ENCODE measurements at regions not wholly inside any gene's neighbourhood (a gene's known extent, or its start where the extent isn't known, plus 50 kb on each side); places are given as distances from the start of the nearest gene placed in this dataset.

DNA sequence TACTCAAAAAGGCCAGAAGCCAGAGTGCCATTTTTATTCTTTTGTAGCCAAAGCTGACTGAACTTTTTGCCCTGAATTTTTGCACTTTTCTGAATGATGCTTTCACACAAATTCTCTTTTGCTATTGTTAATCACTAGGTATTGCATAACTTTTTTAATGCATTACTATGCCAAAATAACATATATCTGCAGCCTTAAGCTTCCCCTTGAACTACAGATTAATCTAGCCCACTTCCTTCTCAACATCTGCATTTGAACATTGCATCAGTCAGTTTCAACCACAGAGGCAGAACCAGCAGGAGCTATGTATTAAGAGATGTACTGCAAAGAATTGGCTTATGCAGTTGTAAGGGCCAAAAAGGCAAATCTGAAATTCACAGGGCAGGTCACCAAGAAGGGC is 197.6 kb upstream of the GYPA start:
- H3K27ac ChIP-seq (ENCODE audit: low read depth, low read length): no peak overlapping the region
- no peaks in the 10 kb centered on the region for H3K27me3 ChIP-seq (ENCODE audit: control insufficient read depth, insufficient read depth, low read length)
- no peaks in the 10 kb centered on the region for H3K9me3 ChIP-seq (ENCODE audit: control insufficient read depth, insufficient read depth, low read length)
- no peak overlapping the region for H3K4me3 ChIP-seq (ENCODE audit: low read depth, low read length)
- H3K36me3 ChIP-seq (ENCODE audit: control insufficient read depth, insufficient read depth, low read length): no peaks in the 10 kb centered on the region
- no peak for DNase-seq (ENCODE audit: low read depth in 4 of 6, low spot score in 6 of 6)
- no peaks in the 10 kb centered on the region for H3K4me1 ChIP-seq (ENCODE audit: control insufficient read depth, insufficient read depth, low read length)

DNA sequence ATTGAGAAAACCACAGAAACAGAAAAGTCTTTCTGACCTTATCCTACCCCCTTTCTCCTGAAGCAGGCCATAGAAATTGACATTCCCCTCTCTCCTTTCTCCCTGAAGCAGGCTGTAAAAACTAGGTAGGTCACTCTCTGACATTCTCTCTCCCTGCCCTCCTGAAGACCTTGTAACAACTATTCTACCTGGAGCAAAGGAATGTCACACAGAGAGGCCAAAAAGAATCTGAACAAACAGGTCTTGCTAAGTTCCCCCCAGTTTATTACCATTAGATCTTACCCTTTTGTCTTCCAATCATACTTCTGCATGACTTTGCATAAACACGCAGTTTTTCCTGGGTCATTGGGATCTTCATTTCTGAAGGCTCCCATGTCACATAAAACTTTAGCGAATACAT is 198.3 kb upstream of the GYPA start:
- no peak overlapping the region for H3K4me3 ChIP-seq (ENCODE audit: low read depth, low read length)
- no peaks in the 10 kb centered on the region for H3K9me3 ChIP-seq (ENCODE audit: control insufficient read depth, insufficient read depth, low read length)
- DNase-seq (ENCODE audit: low read depth in 4 of 6, low spot score in 6 of 6): no peak
- 100% methylated on average over 1 of the region's 2 CpGs for WGBS (ENCODE audit: insufficient coverage)
- H3K4me1 ChIP-seq (ENCODE audit: control insufficient read depth, insufficient read depth, low read length): no peaks in the 10 kb centered on the region
- H3K27me3 ChIP-seq (ENCODE audit: control insufficient read depth, insufficient read depth, low read length): no peaks in the 10 kb centered on the region
- no peaks in the 10 kb centered on the region for H3K36me3 ChIP-seq (ENCODE audit: control insufficient read depth, insufficient read depth, low read length)
- no peak overlapping the region for H3K27ac ChIP-seq (ENCODE audit: low read depth, low read length)

DNA sequence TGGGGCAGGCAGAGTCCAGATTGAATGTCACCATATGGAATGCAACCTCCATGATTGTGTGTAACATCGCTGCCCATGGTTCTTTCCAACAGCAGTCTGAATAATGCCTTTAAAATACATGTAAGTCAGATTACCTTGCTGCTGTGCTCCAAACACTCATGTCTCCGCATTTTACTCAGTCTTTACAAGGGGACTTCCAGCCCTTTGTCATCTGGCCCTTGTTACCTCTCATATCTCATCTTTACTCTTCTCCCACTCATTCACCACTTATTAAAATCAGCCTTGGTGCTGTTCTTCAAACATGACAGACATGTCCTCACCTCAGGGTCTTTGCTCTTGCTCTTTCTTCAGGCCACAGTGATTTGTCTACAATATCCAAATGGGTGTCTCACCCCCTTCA is 200.4 kb upstream of the GYPA start:
- H3K27me3 ChIP-seq (ENCODE audit: control insufficient read depth, insufficient read depth, low read length): no peaks in the 10 kb centered on the region
- no peaks in the 10 kb centered on the region for H3K4me1 ChIP-seq (ENCODE audit: control insufficient read depth, insufficient read depth, low read length)
- WGBS (ENCODE audit: insufficient coverage): 98% methylated on average over 2 of the region's 2 CpGs
- H3K4me3 ChIP-seq (ENCODE audit: low read depth, low read length): no peak overlapping the region
- H3K36me3 ChIP-seq (ENCODE audit: control insufficient read depth, insufficient read depth, low read length): no peaks in the 10 kb centered on the region
- no peak overlapping the region for H3K27ac ChIP-seq (ENCODE audit: low read depth, low read length)
- no peaks in the 10 kb centered on the region for H3K9me3 ChIP-seq (ENCODE audit: control insufficient read depth, insufficient read depth, low read length)
- DNase-seq (ENCODE audit: low read depth in 4 of 6, low spot score in 6 of 6): no peak

DNA sequence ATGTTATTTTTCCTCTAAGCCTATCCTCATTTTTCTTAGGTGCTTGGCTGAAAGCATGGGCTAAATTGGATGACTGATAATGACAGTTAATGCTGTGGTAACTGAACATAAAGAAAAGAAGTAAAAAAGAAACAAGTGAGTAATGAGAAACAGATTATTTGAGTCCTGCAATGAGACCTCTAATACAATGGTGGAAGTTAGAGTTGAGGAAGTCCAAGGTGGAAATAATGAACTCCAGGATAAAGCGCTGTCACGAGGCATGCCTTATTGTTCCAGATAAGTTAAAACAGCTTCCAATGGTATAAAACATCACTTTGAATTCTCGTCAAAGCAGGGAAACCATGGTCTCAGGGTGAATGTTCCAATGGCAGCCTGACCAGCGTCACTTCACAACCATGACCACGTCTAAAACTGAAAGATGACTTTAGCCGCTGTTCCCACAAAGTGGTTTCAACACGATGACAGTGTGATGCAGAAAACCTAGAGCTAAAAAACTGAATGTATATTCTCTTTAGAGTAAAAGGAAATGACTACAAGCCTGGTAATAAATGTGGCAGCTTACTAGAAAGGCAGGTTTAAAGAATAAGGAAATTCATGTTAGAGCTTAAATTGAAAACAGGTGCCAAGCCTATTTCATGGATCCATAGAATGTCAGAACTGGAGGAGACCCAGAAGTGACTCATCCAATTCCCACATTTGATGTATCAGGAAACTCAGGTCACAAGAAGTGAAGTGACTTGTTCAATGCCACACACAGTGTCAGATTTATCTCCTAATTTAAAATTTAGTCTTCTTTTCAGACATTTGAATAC is 202.6 kb upstream of the GYPA start:
- no peak for DNase-seq (ENCODE audit: low read depth in 4 of 6, low spot score in 6 of 6)
- H3K36me3 ChIP-seq (ENCODE audit: control insufficient read depth, insufficient read depth, low read length): no peaks in the 10 kb centered on the region
- no peaks in the 10 kb centered on the region for H3K27me3 ChIP-seq (ENCODE audit: control insufficient read depth, insufficient read depth, low read length)
- 71% methylated on average over 5 of the region's 7 CpGs for WGBS (ENCODE audit: insufficient coverage)
- no peak overlapping the region for H3K4me3 ChIP-seq (ENCODE audit: low read depth, low read length)
- H3K4me1 ChIP-seq (ENCODE audit: control insufficient read depth, insufficient read depth, low read length): no peaks in the 10 kb centered on the region
- H3K9me3 ChIP-seq (ENCODE audit: control insufficient read depth, insufficient read depth, low read length): no peaks in the 10 kb centered on the region
- H3K27ac ChIP-seq (ENCODE audit: low read depth, low read length): no peak overlapping the region

DNA sequence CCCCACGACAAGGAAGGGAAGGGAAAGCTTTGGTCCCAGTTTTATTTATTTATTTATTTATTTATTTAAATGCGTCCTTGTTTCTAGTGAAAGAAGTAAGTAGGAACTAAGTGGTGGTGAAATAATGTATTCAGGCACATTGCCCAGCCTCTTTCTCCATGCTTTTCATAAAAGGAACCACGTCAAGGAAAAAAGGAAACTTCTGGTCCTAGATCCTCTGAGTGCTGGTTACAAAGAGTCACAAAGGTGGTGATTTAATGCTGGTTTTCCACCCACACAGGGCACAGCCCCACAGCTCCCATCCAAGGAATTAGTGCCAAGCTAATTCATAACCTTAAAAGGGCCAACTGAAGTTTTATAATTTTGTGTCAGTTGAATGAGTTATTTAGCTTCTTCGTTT is 206.6 kb upstream of the GYPA start:
- DNase-seq (ENCODE audit: low read depth in 4 of 6, low spot score in 6 of 6): peak in 3 of 6 donors; percentile 44 to 76 (median 76)
- no peaks in the 10 kb centered on the region for H3K9me3 ChIP-seq (ENCODE audit: control insufficient read depth, insufficient read depth, low read length)
- H3K4me1 ChIP-seq (ENCODE audit: control insufficient read depth, insufficient read depth, low read length): no peaks in the 10 kb centered on the region
- no peaks in the 10 kb centered on the region for H3K36me3 ChIP-seq (ENCODE audit: control insufficient read depth, insufficient read depth, low read length)
- H3K27ac ChIP-seq (ENCODE audit: low read depth, low read length): no peak overlapping the region
- WGBS (ENCODE audit: insufficient coverage): no CpG with 5 or more reads among the region's 4 CpGs
- H3K27me3 ChIP-seq (ENCODE audit: control insufficient read depth, insufficient read depth, low read length): no peaks in the 10 kb centered on the region
- no peak overlapping the region for H3K4me3 ChIP-seq (ENCODE audit: low read depth, low read length)

DNA sequence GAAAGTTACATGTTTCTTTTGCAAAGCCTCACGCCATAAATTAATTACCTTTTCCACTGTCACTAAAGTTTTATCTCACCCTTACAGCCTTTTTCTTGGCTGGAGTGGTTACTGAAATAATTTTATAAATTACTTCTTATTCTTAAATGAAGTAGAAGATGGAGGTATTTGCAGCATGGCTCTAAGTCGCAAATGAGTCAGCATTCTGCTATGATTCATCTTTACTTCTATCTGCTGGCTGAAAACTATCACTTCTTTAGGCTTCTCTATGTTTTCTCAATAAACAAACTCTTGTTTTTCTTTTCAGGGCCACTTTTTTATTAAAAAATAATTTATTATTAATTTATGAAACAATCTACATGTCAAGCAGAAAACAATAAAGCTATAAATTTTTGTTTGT is 210.2 kb upstream of the GYPA start:
- Histone ChIP-seq H3K27ac (ENCODE audit: low read depth, low read length) (no peak overlapping the region), H3K4me1 (ENCODE audit: control insufficient read depth, insufficient read depth, low read length) (peaks cover 9% of the 10 kb centered on the region), H3K9me3 (ENCODE audit: control insufficient read depth, insufficient read depth, low read length) (no peaks in the 10 kb centered on the region), H3K4me3 (ENCODE audit: low read depth, low read length) (no peak overlapping the region), H3K27me3 (ENCODE audit: control insufficient read depth, insufficient read depth, low read length) (no peaks in the 10 kb centered on the region), H3K36me3 (ENCODE audit: control insufficient read depth, insufficient read depth, low read length) (no peaks in the 10 kb centered on the region)
- DNase-seq (ENCODE audit: low read depth in 4 of 6, low spot score in 6 of 6): no peak
- WGBS (ENCODE audit: insufficient coverage): no CpG with 5 or more reads among the region's 2 CpGs

DNA sequence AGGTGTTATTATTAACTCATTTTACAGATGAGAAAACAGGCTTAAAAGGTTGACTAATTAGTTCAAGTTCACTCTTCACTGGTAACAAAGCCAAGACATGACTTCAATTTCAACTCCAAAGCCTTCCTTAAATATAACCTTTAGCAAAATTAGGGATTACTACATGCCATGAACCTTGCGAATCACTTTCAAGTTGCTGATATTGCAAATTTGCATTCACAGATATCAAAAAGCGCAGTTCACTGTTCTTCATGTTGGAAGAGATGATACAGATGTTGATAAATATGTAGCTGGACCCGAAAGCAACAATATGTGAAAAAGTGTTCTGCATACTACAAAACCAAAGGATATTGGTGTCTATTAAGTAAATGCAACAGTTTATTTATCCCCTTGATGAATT is 210.8 kb upstream of the GYPA start:
- no peak overlapping the region for H3K4me3 ChIP-seq (ENCODE audit: low read depth, low read length)
- H3K9me3 ChIP-seq (ENCODE audit: control insufficient read depth, insufficient read depth, low read length): no peaks in the 10 kb centered on the region
- no CpG with 5 or more reads among the region's 3 CpGs for WGBS (ENCODE audit: insufficient coverage)
- DNase-seq (ENCODE audit: low read depth in 4 of 6, low spot score in 6 of 6): no peak
- no peak overlapping the region for H3K27ac ChIP-seq (ENCODE audit: low read depth, low read length)
- peaks cover 9% of the 10 kb centered on the region for H3K4me1 ChIP-seq (ENCODE audit: control insufficient read depth, insufficient read depth, low read length)
- no peaks in the 10 kb centered on the region for H3K27me3 ChIP-seq (ENCODE audit: control insufficient read depth, insufficient read depth, low read length)
- no peaks in the 10 kb centered on the region for H3K36me3 ChIP-seq (ENCODE audit: control insufficient read depth, insufficient read depth, low read length)

DNA sequence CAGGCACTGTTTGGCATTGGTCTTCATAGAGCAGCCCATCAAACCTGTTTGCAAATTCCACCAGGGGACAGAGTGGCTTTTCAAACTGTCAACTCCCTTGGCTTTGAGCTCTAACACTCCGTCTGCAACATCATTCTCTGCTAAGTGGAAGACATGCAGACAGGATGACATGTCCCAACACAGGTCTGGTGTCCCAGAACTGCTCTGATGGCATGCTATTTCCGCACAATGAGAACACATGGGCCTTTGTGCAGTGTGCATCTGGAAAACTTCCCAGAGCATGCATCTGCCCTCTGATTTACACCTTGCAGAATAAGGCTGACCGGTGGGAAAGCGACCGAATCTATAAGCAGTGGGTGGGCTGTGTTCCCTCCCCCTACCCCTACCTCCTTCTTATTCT is 212.8 kb upstream of the GYPA start:
- 18% methylated on average over 2 of the region's 5 CpGs for WGBS (ENCODE audit: insufficient coverage)

DNA sequence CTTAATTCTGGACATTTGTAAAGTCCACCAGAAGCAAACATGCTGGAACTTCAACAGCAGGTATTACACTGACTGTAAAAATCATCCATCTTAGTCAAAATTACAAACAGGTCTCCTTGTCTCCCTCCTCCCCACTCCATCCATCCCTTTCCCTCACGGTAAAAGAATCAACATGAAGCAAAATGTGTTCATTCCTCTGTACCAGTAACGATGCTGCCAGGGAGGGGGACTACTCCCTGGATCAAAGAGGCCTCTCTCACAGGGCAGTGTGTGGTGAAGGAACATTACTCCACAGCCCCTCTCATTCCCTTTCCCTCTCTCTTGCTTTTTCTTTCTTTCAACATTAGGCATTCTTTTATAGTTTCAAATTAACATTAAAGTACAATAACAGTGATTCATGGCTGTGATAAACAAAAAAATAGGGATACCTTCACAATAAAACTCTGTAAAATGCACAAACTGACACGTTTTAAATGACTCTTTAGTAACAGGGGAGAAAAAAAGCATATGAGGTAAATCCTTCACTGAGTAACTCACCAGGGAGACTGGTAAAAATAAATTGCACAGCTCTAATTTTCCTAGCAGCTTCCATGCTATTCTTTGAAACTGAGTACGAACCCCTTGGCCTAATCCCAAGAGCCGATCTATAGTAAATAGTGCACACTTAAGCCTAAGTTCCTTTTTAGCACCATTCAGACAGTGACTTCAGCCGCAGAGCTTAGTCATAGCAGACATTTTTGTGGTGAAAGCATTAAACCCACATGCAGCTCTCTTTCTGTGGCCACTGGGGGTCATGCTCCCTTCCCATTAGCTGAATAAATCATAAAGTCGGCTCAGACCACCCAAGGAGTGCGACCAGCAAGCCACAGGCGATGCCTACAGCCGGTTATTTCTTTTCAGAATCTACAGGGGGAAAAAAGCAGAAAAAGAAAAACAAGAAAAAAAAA is 215.6 kb upstream of the GYPA start:
- H3K4me3 ChIP-seq (ENCODE audit: low read depth, low read length): no peak overlapping the region
- peak overlapping the region; percentile 36 for H3K27ac ChIP-seq (ENCODE audit: low read depth, low read length)
- DNase-seq (ENCODE audit: low read depth in 4 of 6, low spot score in 6 of 6): peak in 3 of 6 donors; percentile 42 to 85 (median 73)
- peaks cover 2% of the 10 kb centered on the region for H3K27me3 ChIP-seq (ENCODE audit: control insufficient read depth, insufficient read depth, low read length)
- WGBS (ENCODE audit: insufficient coverage): 9% methylated on average over 3 of the region's 10 CpGs
- no peaks in the 10 kb centered on the region for H3K9me3 ChIP-seq (ENCODE audit: control insufficient read depth, insufficient read depth, low read length)
- no peaks in the 10 kb centered on the region for H3K36me3 ChIP-seq (ENCODE audit: control insufficient read depth, insufficient read depth, low read length)
- H3K4me1 ChIP-seq (ENCODE audit: control insufficient read depth, insufficient read depth, low read length): peaks cover 12% of the 10 kb centered on the region

More for the DNA sequence above, 212.8 kb upstream of the GYPA start:
- Histone ChIP-seq H3K9me3 (ENCODE audit: control insufficient read depth, insufficient read depth, low read length) (no peaks in the 10 kb centered on the region), H3K4me3 (ENCODE audit: low read depth, low read length) (no peak overlapping the region), H3K27ac (ENCODE audit: low read depth, low read length) (no peak overlapping the region), H3K27me3 (ENCODE audit: control insufficient read depth, insufficient read depth, low read length) (peaks cover 2% of the 10 kb centered on the region), H3K4me1 (ENCODE audit: control insufficient read depth, insufficient read depth, low read length) (peaks cover 12% of the 10 kb centered on the region), H3K36me3 (ENCODE audit: control insufficient read depth, insufficient read depth, low read length) (no peaks in the 10 kb centered on the region)
- peak in 3 of 6 donors; percentile 28 to 75 (median 50) for DNase-seq (ENCODE audit: low read depth in 4 of 6, low spot score in 6 of 6)
